Panc1 (cell line): ENCODE measurements at regions not wholly inside any gene's neighbourhood (a gene's known extent, or its start where the extent isn't known, plus 50 kb on each side); places are given as distances from the start of the nearest gene placed in this dataset.

Experiments used
- ATAC-seq: fragments of 200-7000 bp; cut with Tn5 transposase; 2 replicates; pipeline ENCODE4 v1.9.1; 2020; ENCODE audit warnings: mild to moderate bottlenecking, moderate library complexity
- BruUV-seq: library from RNA; stranded (reverse); fragments of 400-500 nt; replicated peaks from 2 replicates; lab custom pipeline; 2021; lab: Mats Ljungman, UMichigan
- CTCF ChIA-PET: fragments of 300-600 bp; sonication (Branson Sonifier 250); formaldehyde crosslinking; loops from one replicate; lab custom pipeline; 2022; ENCODE audit warnings: antibody characterized with exemption; lab: Charles Lee
- POLR2A ChIA-PET: fragments of 300-600 bp; sonication (Branson Sonifier 250); formaldehyde crosslinking; loops from one replicate; lab custom pipeline; 2022; ENCODE audit warnings: antibody characterized with exemption; lab: Charles Lee
- DNase-seq: peaks from one replicate; pipeline ENCODE4 v3.0.0-alpha.2; 2010; ENCODE audit warnings: low read depth, low spot score
- H3K27ac ChIP-seq: 2 replicates; pipeline ENCODE4 v1.5.1; 2011; ENCODE audit warnings: mild to moderate bottlenecking, low read length, inconsistent platforms
- H3K27me3 ChIP-seq: fragments of 200-500 bp; sonication (Bioruptor generic); 2 replicates; pipeline ENCODE4 v1.6.0; 2014; ENCODE audit warnings: low read length, inconsistent platforms; ENCODE audit not compliant: control insufficient read depth, insufficient read depth
- H3K36me3 ChIP-seq: fragments of 200-500 bp; sonication (Bioruptor generic); 2 replicates; pipeline ENCODE4 v1.5.1; 2014; ENCODE audit warnings: inconsistent platforms, mild to moderate bottlenecking, low read length, moderate library complexity; ENCODE audit not compliant: control insufficient read depth, insufficient read depth
- H3K4me1 ChIP-seq: 2 replicates; pipeline ENCODE4 v1.5.1; 2011; ENCODE audit warnings: inconsistent platforms, mild to moderate bottlenecking, low read length, moderate library complexity; ENCODE audit not compliant: control insufficient read depth, insufficient read depth
- H3K4me3 ChIP-seq, 2 experiments: 2 replicates each; pipeline ENCODE4 v1.5.1; 2011 to 2012; ENCODE audit warnings: low read depth in 2 of 2, low read length in 2 of 2, mild to moderate bottlenecking in 2 of 2, inconsistent platforms in 1 of 2, moderate library complexity in 1 of 2
- H3K9me3 ChIP-seq: fragments of 200-500 bp; sonication (Bioruptor generic); 2 replicates; pipeline ENCODE4 v1.5.1; 2014; ENCODE audit warnings: low read depth, mild to moderate bottlenecking, inconsistent platforms, low read length, moderate library complexity; ENCODE audit not compliant: control insufficient read depth, insufficient read depth
- POLR2AphosphoS5 ChIP-seq: IDR thresholded peaks from 2 replicates; pipeline ENCODE4 v1.6.1; 2012; ENCODE audit warnings: mild to moderate bottlenecking, low read depth, low read length, moderate library complexity
- SIN3A ChIP-seq: IDR thresholded peaks from 2 replicates; pipeline ENCODE4 v1.6.1; 2012; ENCODE audit warnings: low read depth, mild to moderate bottlenecking, low read length, moderate library complexity, borderline replicate concordance; ENCODE audit not compliant: insufficient read depth
- TCF7L2 ChIP-seq: IDR thresholded peaks from 2 replicates; pipeline ENCODE4 v1.6.1; 2011; ENCODE audit warnings: mild to moderate bottlenecking, low read depth, low read length, inconsistent platforms
- in situ Hi-C: cut with HindIII; loops from 2 replicates; pipeline ENCODE4 v1.10.0; 2016; ENCODE audit warnings: low sequenced_read_pairs, low pct_unique_long_range_greater_than_20kb
- intact Hi-C: fragments of 100-400 bp; cut with micrococcal nuclease; formaldehyde crosslinking; loops from one replicate; pipeline ENCODE4 v1.10.0; 2022; ENCODE audit not compliant: unreplicated experiment
- TF ChIP-seq, protein P1 (sequence below), 2 experiments: IDR thresholded peaks; 2 replicates each; pipeline ENCODE4 v1.6.1; 2011 to 2012; ENCODE audit warnings: low read depth in 2 of 2, control low read depth in 1 of 2, low read length in 1 of 2, mild to moderate bottlenecking in 1 of 2, moderate library complexity in 1 of 2; ENCODE audit not compliant: insufficient read depth in 1 of 2
- TF ChIP-seq, protein P2 (sequence below): fragments of 450-650 bp; IDR thresholded peaks from 2 replicates; pipeline ENCODE4 v1.5.1; 2017; ENCODE audit warnings: mild to moderate bottlenecking

- no peaks in the 10 kb centered on the region for H3K9me3 ChIP-seq
- in situ Hi-C loops, result no loop called here
- no peaks in the 10 kb centered on the region for H3K27me3 ChIP-seq
- POLR2A ChIA-PET, result no interaction called here
- H3K4me3 ChIP-seq, result no peak overlapping the region
- TF ChIP-seq TCF7L2, result no peak
- no peak for TF ChIP-seq SIN3A
- TF ChIP-seq, protein P1, sequence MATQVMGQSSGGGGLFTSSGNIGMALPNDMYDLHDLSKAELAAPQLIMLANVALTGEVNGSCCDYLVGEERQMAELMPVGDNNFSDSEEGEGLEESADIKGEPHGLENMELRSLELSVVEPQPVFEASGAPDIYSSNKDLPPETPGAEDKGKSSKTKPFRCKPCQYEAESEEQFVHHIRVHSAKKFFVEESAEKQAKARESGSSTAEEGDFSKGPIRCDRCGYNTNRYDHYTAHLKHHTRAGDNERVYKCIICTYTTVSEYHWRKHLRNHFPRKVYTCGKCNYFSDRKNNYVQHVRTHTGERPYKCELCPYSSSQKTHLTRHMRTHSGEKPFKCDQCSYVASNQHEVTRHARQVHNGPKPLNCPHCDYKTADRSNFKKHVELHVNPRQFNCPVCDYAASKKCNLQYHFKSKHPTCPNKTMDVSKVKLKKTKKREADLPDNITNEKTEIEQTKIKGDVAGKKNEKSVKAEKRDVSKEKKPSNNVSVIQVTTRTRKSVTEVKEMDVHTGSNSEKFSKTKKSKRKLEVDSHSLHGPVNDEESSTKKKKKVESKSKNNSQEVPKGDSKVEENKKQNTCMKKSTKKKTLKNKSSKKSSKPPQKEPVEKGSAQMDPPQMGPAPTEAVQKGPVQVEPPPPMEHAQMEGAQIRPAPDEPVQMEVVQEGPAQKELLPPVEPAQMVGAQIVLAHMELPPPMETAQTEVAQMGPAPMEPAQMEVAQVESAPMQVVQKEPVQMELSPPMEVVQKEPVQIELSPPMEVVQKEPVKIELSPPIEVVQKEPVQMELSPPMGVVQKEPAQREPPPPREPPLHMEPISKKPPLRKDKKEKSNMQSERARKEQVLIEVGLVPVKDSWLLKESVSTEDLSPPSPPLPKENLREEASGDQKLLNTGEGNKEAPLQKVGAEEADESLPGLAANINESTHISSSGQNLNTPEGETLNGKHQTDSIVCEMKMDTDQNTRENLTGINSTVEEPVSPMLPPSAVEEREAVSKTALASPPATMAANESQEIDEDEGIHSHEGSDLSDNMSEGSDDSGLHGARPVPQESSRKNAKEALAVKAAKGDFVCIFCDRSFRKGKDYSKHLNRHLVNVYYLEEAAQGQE (IDR thresholded peaks at IDR 0.05; ENCODE audit: insufficient read depth in 1 of 2, low read depth in 2 of 2, low read length in 1 of 2), result no peak
- TF ChIP-seq POLR2AphosphoS5, result no peak
- TF ChIP-seq, protein P2, sequence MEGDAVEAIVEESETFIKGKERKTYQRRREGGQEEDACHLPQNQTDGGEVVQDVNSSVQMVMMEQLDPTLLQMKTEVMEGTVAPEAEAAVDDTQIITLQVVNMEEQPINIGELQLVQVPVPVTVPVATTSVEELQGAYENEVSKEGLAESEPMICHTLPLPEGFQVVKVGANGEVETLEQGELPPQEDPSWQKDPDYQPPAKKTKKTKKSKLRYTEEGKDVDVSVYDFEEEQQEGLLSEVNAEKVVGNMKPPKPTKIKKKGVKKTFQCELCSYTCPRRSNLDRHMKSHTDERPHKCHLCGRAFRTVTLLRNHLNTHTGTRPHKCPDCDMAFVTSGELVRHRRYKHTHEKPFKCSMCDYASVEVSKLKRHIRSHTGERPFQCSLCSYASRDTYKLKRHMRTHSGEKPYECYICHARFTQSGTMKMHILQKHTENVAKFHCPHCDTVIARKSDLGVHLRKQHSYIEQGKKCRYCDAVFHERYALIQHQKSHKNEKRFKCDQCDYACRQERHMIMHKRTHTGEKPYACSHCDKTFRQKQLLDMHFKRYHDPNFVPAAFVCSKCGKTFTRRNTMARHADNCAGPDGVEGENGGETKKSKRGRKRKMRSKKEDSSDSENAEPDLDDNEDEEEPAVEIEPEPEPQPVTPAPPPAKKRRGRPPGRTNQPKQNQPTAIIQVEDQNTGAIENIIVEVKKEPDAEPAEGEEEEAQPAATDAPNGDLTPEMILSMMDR, result no peak
- ATAC-seq, result no peak
- BruUV-seq, result no TSS peak
- no peak for DNase-seq
- intact Hi-C loops, result no loop called here
- no peaks in the 10 kb centered on the region for H3K36me3 ChIP-seq
- CTCF ChIA-PET, result no interaction called here
- H3K4me1 ChIP-seq, result 0 out of 2 replicates have a peak, but pooled peaks cover 3% of the 10 kb centered on the region
- no peak overlapping the region for H3K27ac ChIP-seq
These were observed 235.2 kb upstream of the AMIGO2 start for GRCh38 chr12:47314996-47315395.

GRCh38 chr12:47312808-47313426, 233.2 kb upstream of the AMIGO2 start:
- POLR2A ChIA-PET, result no interaction called here

More at GRCh38 chr12:47312808-47313426, 233.2 kb upstream of the AMIGO2 start:
- Histone ChIP-seq H3K9me3 (no peaks in the 10 kb centered on the region), H3K4me3 (no peak overlapping the region), H3K36me3 (no peaks in the 10 kb centered on the region), H3K27ac (no peak overlapping the region), H3K27me3 (no peaks in the 10 kb centered on the region), H3K4me1 (0 out of 2 replicates have a peak, but pooled peaks cover 3% of the 10 kb centered on the region)
- CTCF ChIA-PET, result no interaction called here
- in situ Hi-C loops (no loop called here), intact Hi-C loops (no loop called here)
- no TSS peak for BruUV-seq
- DNase-seq (no peak), ATAC-seq (no peak)
- TF ChIP-seq SIN3A, result no peak
- TF ChIP-seq, protein P1 (IDR thresholded peaks at IDR 0.05; ENCODE audit: insufficient read depth in 1 of 2, low read depth in 2 of 2, low read length in 1 of 2), result no peak
- TF ChIP-seq, protein P2, result no peak
- no peak for TF ChIP-seq TCF7L2
- TF ChIP-seq POLR2AphosphoS5, result no peak
